IMR-90 (cell line): ENCODE measurements at regions not wholly inside any gene's neighbourhood (a gene's known extent, or its start where the extent isn't known, plus 50 kb on each side); places are given as distances from the start of the nearest gene placed in this dataset.

ENCODE experiments used
- ATAC-seq: fragments of 200-7000 bp; cut with Tn5 transposase; 2 replicates; pipeline ENCODE4 v1.9.1; 2020; ENCODE audit warnings: low read depth, mild to moderate bottlenecking, moderate library complexity
- BruUV-seq: library from RNA; stranded (reverse); fragments of 400-500 nt; replicated peaks from 2 replicates; lab custom pipeline; 2021; lab: Mats Ljungman, UMichigan
- CTCF ChIA-PET: fragments of 300-600 bp; formaldehyde crosslinking; extraction: SDS; loops from one replicate; lab custom pipeline; 2021; ENCODE audit warnings: antibody characterized with exemption; lab: Yijun Ruan, JAX
- POLR2A ChIA-PET: fragments of 300-600 bp; sonication (Branson Sonifier 250); formaldehyde crosslinking; loops from one replicate; lab custom pipeline; 2022; ENCODE audit warnings: antibody characterized with exemption; ENCODE audit not compliant: unreplicated experiment; lab: Charles Lee
- DNase-seq: peaks from one replicate; pipeline ENCODE4 v3.0.0; 2013
- H2AFZ ChIP-seq: replicated peaks from 2 replicates; pipeline ENCODE3; 2013; ENCODE audit warnings: low read length, mild to moderate bottlenecking; ENCODE audit not compliant: poor library complexity
- H2AK5ac ChIP-seq: 2 replicates; pipeline ENCODE4 v1.6.1; 2013; ENCODE audit warnings: low read depth, low read length, inconsistent platforms
- H2AK9ac ChIP-seq: replicated peaks from 2 replicates; pipeline ENCODE3; 2013; ENCODE audit warnings: mild to moderate bottlenecking, low read depth, low read length, moderate library complexity; ENCODE audit not compliant: poor library complexity
- H2BK120ac ChIP-seq: 2 replicates; pipeline ENCODE4 v1.6.1; 2013; ENCODE audit warnings: low read depth, low read length, inconsistent platforms
- H2BK15ac ChIP-seq: 3 replicates; pipeline ENCODE4 v1.6.1; 2013; ENCODE audit warnings: low read depth, low read length, inconsistent platforms
- H2BK20ac ChIP-seq: 2 replicates; pipeline ENCODE4 v1.6.1; 2013; ENCODE audit warnings: low read depth, mild to moderate bottlenecking, inconsistent platforms, low read length, moderate library complexity
- H2BK5ac ChIP-seq: 2 replicates; pipeline ENCODE4 v1.6.1; 2013; ENCODE audit warnings: mild to moderate bottlenecking, low read depth, low read length, inconsistent platforms; ENCODE audit not compliant: poor library complexity, severe bottlenecking
- H3K14ac ChIP-seq: replicated peaks from 2 replicates; pipeline ENCODE4 v1.6.1; 2013; ENCODE audit warnings: low read depth, low read length, inconsistent platforms
- H3K18ac ChIP-seq: 2 replicates; pipeline ENCODE4 v1.6.1; 2013; ENCODE audit warnings: low read depth, low read length, control low read depth
- H3K23ac ChIP-seq: 2 replicates; pipeline ENCODE4 v1.6.1; 2013; ENCODE audit warnings: low read depth, low read length, inconsistent platforms
- H3K27ac ChIP-seq: 2 replicates; pipeline ENCODE4 v1.5.1; 2013; ENCODE audit warnings: mild to moderate bottlenecking, control low read depth, low read length; ENCODE audit not compliant: insufficient read depth
- H3K27me3 ChIP-seq: 2 replicates; pipeline ENCODE4 v1.6.1; 2013; ENCODE audit warnings: low read length; ENCODE audit not compliant: control insufficient read depth, insufficient read depth
- H3K36me3 ChIP-seq: 2 replicates; pipeline ENCODE4 v1.6.1; 2013; ENCODE audit warnings: low read length, mixed read lengths; ENCODE audit not compliant: control insufficient read depth, insufficient read depth
- H3K4ac ChIP-seq: 2 replicates; pipeline ENCODE4 v1.6.1; 2013; ENCODE audit warnings: low read depth, low read length, inconsistent platforms
- H3K4me1 ChIP-seq: 2 replicates; pipeline ENCODE4 v1.6.1; 2013; ENCODE audit warnings: low read length, mixed read lengths; ENCODE audit not compliant: control insufficient read depth, insufficient read depth
- H3K4me2 ChIP-seq: 2 replicates; pipeline ENCODE4 v1.6.1; 2013; ENCODE audit warnings: low read depth, mild to moderate bottlenecking, control low read depth, low read length, moderate library complexity
- H3K4me3 ChIP-seq: 2 replicates; pipeline ENCODE4 v1.5.1; 2013; ENCODE audit warnings: low read depth, mild to moderate bottlenecking, control low read depth, low read length, moderate library complexity; ENCODE audit not compliant: insufficient read depth
- H3K56ac ChIP-seq: 2 replicates; pipeline ENCODE4 v1.6.1; 2013; ENCODE audit warnings: low read length, inconsistent platforms; ENCODE audit not compliant: insufficient read depth; ENCODE audit errors: extremely low read depth
- H3K79me1 ChIP-seq, 2 experiments: 2 replicates each; pipeline ENCODE4 v1.6.1; 2013; ENCODE audit warnings: low read length in 2 of 2, inconsistent platforms in 1 of 2, low read depth in 1 of 2
- H3K9ac ChIP-seq: 2 replicates; pipeline ENCODE4 v1.6.1; 2013; ENCODE audit warnings: low read depth, low read length, control low read depth
- H3K9me1 ChIP-seq: 2 replicates; pipeline ENCODE4 v1.6.1; 2013; ENCODE audit warnings: low read length, inconsistent platforms; ENCODE audit not compliant: insufficient read depth
- H3K9me3 ChIP-seq: 2 replicates; pipeline ENCODE4 v1.6.1; 2013; ENCODE audit warnings: low read length; ENCODE audit not compliant: control insufficient read depth, insufficient read depth
- H4K20me1 ChIP-seq: 2 replicates; pipeline ENCODE4 v1.6.1; 2013; ENCODE audit warnings: low read length, inconsistent platforms; ENCODE audit not compliant: insufficient read depth
- H4K5ac ChIP-seq: 2 replicates; pipeline ENCODE4 v1.6.1; 2013; ENCODE audit warnings: mild to moderate bottlenecking, low read depth, low read length, control low read depth
- H4K8ac ChIP-seq, 2 experiments: 2 replicates each; pipeline ENCODE4 v1.6.1; 2013; ENCODE audit warnings: low read depth in 2 of 2, low read length in 2 of 2, control low read depth in 1 of 2, inconsistent platforms in 1 of 2
- H4K91ac ChIP-seq: 2 replicates; pipeline ENCODE4 v1.6.1; 2013; ENCODE audit warnings: low read depth, low read length, inconsistent platforms; ENCODE audit not compliant: insufficient read depth
- BHLHE40 ChIP-seq: fragments of 150-350 bp; IDR thresholded peaks from 2 replicates; pipeline ENCODE4 v1.6.1; 2016; ENCODE audit warnings: mild to moderate bottlenecking, low read depth, low read length
- CEBPB ChIP-seq: IDR thresholded peaks from 2 replicates; pipeline ENCODE4 v1.6.1; 2012; ENCODE audit warnings: low read depth, low read length, improper control_type of control experiment
- CHD1 ChIP-seq: IDR thresholded peaks from 2 replicates; pipeline ENCODE4 v1.6.1; 2012; ENCODE audit warnings: low read depth, low read length, improper control_type of control experiment
- FOS ChIP-seq: fragments of 150-350 bp; IDR thresholded peaks from 2 replicates; pipeline ENCODE4 v1.6.1; 2016; ENCODE audit warnings: low read depth, low read length
- MAZ ChIP-seq: IDR thresholded peaks from 2 replicates; pipeline ENCODE4 v1.6.1; 2012; ENCODE audit warnings: low read depth, mild to moderate bottlenecking, low read length, improper control_type of control experiment, moderate library complexity, borderline replicate concordance
- MXI1 ChIP-seq: IDR thresholded peaks from 2 replicates; pipeline ENCODE4 v1.6.1; 2012; ENCODE audit warnings: low read depth, mild to moderate bottlenecking, low read length, moderate library complexity, borderline replicate concordance
- NFE2L2 ChIP-seq: fragments of 150-350 bp; IDR thresholded peaks from 2 replicates; pipeline ENCODE4 v1.6.1; 2016; ENCODE audit warnings: low read depth, mild to moderate bottlenecking, low read length
- POLR2A ChIP-seq: IDR thresholded peaks from 2 replicates; pipeline ENCODE4 v1.6.1; 2012; ENCODE audit warnings: mild to moderate bottlenecking, low read depth, low read length
- RAD21 ChIP-seq: IDR thresholded peaks from 2 replicates; pipeline ENCODE4 v1.6.1; 2012; ENCODE audit warnings: low read length, improper control_type of control experiment
- RCOR1 ChIP-seq: IDR thresholded peaks from 2 replicates; pipeline ENCODE4 v1.6.1; 2012; ENCODE audit warnings: mild to moderate bottlenecking, low read length, improper control_type of control experiment; ENCODE audit not compliant: insufficient replicate concordance
- RFX5 ChIP-seq: IDR thresholded peaks from 2 replicates; pipeline ENCODE4 v1.8.0; 2012; ENCODE audit warnings: low read depth, mild to moderate bottlenecking, low read length, moderate library complexity
- SMC3 ChIP-seq: fragments of 150-350 bp; IDR thresholded peaks from 2 replicates; pipeline ENCODE4 v1.6.1; 2016; ENCODE audit warnings: low read depth, mild to moderate bottlenecking, antibody characterized with exemption, low read length, moderate library complexity
- USF2 ChIP-seq: fragments of 150-350 bp; IDR thresholded peaks from 2 replicates; pipeline ENCODE4 v1.6.1; 2017; ENCODE audit warnings: mild to moderate bottlenecking, antibody characterized with exemption, low read length, low read depth
- WGBS, 2 experiments: methylation state at CpG; one replicate each; pipeline versions ENCODE4 v1.1.5 to v1.1.7; 2013; ENCODE audit warnings: missing lambda C conversion rate in 2 of 2; ENCODE audit not compliant: insufficient read length in 1 of 2; ENCODE audit errors: extremely low coverage in 2 of 2; 5-methylcytosine and 5-hydroxymethylcytosine counted together
- dilution Hi-C: fragments of 300-500 bp; cut with HindIII; formaldehyde crosslinking; loops from one replicate; pipeline ENCODE4 v1.14.3; 2018; ENCODE audit warnings: low sequenced_read_pairs; ENCODE audit not compliant: unreplicated experiment
- in situ Hi-C: fragments of 300-500 bp; cut with MboI; formaldehyde crosslinking; loops from 3 replicates; pipeline ENCODE4 v1.14.3; 2019; ENCODE audit warnings: low sequenced_read_pairs, inconsistent platforms, mixed read lengths
- intact Hi-C: fragments of 100-400 bp; cut with micrococcal nuclease; formaldehyde crosslinking; loops from 2 replicates; pipeline ENCODE4 v1.10.0; 2022
- TF ChIP-seq, protein P1 (sequence below): fragments of 150-350 bp; IDR thresholded peaks from 2 replicates; pipeline ENCODE4 v1.6.1; 2016; ENCODE audit warnings: low read depth, mild to moderate bottlenecking, low read length, moderate library complexity, borderline replicate concordance
- TF ChIP-seq, protein P2 (sequence below): conservative IDR thresholded peaks from 2 replicates; pipeline ENCODE4 v1.5.1; 2012; ENCODE audit warnings: mild to moderate bottlenecking, low read depth, low read length, improper control_type of control experiment

- POLR2A ChIA-PET, result no interaction called here
- no peaks in the 10 kb centered on the region for H3K27me3 ChIP-seq
- H3K79me1 ChIP-seq, result no peaks in the 10 kb centered on the region
- H4K5ac ChIP-seq, result no peak overlapping the region
- H2BK20ac ChIP-seq, result no peak overlapping the region
- no peaks in the 10 kb centered on the region for H3K9me1 ChIP-seq
- no peak overlapping the region for H2AK5ac ChIP-seq
- no peaks in the 10 kb centered on the region for H3K4me1 ChIP-seq
- intact Hi-C loops, result no loop called here
- no peaks in the 10 kb centered on the region for H4K20me1 ChIP-seq
- CTCF ChIA-PET, result no interaction called here
- H3K23ac ChIP-seq, result no peak overlapping the region
- no peak overlapping the region for H3K56ac ChIP-seq
- ATAC-seq, result no peak
- WGBS, 2 experiments, result 0% methylated on average over 1 of the region's 3 CpGs; no CpG with 5 or more reads in 1 of the 2 experiments
- no peak overlapping the region for H2BK120ac ChIP-seq
- no peak overlapping the region for H3K14ac ChIP-seq
- dilution Hi-C loops, result no loop called here
- H3K36me3 ChIP-seq, result no peaks in the 10 kb centered on the region
- H2AFZ ChIP-seq, result no peak overlapping the region
- H4K91ac ChIP-seq, result no peak overlapping the region
- no peak overlapping the region for H4K8ac ChIP-seq
- H2BK15ac ChIP-seq, result no peak overlapping the region
- TF ChIP-seq RAD21 (no peak), RFX5 (no peak), NFE2L2 (no peak), CEBPB (no peak), SMC3 (no peak), RCOR1 (no peak), MAZ (no peak), POLR2A (no peak), BHLHE40 (no peak), CHD1 (no peak), MXI1 (no peak), USF2 (no peak), FOS (no peak)
- TF ChIP-seq, protein P1, sequence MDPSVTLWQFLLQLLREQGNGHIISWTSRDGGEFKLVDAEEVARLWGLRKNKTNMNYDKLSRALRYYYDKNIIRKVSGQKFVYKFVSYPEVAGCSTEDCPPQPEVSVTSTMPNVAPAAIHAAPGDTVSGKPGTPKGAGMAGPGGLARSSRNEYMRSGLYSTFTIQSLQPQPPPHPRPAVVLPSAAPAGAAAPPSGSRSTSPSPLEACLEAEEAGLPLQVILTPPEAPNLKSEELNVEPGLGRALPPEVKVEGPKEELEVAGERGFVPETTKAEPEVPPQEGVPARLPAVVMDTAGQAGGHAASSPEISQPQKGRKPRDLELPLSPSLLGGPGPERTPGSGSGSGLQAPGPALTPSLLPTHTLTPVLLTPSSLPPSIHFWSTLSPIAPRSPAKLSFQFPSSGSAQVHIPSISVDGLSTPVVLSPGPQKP, result no peak
- TF ChIP-seq, protein P2, sequence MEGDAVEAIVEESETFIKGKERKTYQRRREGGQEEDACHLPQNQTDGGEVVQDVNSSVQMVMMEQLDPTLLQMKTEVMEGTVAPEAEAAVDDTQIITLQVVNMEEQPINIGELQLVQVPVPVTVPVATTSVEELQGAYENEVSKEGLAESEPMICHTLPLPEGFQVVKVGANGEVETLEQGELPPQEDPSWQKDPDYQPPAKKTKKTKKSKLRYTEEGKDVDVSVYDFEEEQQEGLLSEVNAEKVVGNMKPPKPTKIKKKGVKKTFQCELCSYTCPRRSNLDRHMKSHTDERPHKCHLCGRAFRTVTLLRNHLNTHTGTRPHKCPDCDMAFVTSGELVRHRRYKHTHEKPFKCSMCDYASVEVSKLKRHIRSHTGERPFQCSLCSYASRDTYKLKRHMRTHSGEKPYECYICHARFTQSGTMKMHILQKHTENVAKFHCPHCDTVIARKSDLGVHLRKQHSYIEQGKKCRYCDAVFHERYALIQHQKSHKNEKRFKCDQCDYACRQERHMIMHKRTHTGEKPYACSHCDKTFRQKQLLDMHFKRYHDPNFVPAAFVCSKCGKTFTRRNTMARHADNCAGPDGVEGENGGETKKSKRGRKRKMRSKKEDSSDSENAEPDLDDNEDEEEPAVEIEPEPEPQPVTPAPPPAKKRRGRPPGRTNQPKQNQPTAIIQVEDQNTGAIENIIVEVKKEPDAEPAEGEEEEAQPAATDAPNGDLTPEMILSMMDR, result no peak
- H3K27ac ChIP-seq, result no peak overlapping the region
- in situ Hi-C loops, result no loop called here
- no TSS peak for BruUV-seq
- H3K4ac ChIP-seq, result no peak overlapping the region
- no peak overlapping the region for H2AK9ac ChIP-seq
- no peak for DNase-seq
- no peak overlapping the region for H3K4me3 ChIP-seq
- H3K9ac ChIP-seq, result no peak overlapping the region
- H3K9me3 ChIP-seq, result no peaks in the 10 kb centered on the region
- no peak overlapping the region for H2BK5ac ChIP-seq
- H3K18ac ChIP-seq, result no peak overlapping the region
- H3K4me2 ChIP-seq, result no peak overlapping the region
These were observed 110.2 kb downstream of the NEDD1 start for GRCh38 chr12:97017213-97017612.
